SK-N-MC (cell line): ENCODE measurements at regions not wholly inside any gene's neighbourhood (a gene's known extent, or its start where the extent isn't known, plus 50 kb on each side); places are given as distances from the start of the nearest gene placed in this dataset.
A peak's percentile ranks its signal among the peaks of the same experiment; 100 is the strongest.

Experiments used
- DNase-seq: peaks from one replicate; pipeline ENCODE4 v3.0.0-alpha.2; 2011; ENCODE audit warnings: low read depth, low spot score
- H3K27ac ChIP-seq: fragments of 200-600 bp; sonication (generic); 2 replicates; pipeline ENCODE4 v1.5.1; 2016; ENCODE audit warnings: mixed run types
- H3K36me3 ChIP-seq: fragments of 200-600 bp; sonication (generic); 2 replicates; pipeline ENCODE4 v1.6.1; 2017; ENCODE audit warnings: antibody characterized with exemption, low read length, mixed read lengths; ENCODE audit not compliant: insufficient read depth
- H3K4me3 ChIP-seq: fragments of 200-600 bp; sonication (generic); 2 replicates; pipeline ENCODE4 v1.5.1; 2016
- H3K9ac ChIP-seq: fragments of 200-600 bp; sonication (generic); 2 replicates; pipeline ENCODE4 v1.8.0; 2017; ENCODE audit warnings: mixed run types, mixed read lengths; ENCODE audit not compliant: insufficient read length
- H3K9me3 ChIP-seq: fragments of 200-600 bp; sonication (generic); 2 replicates; pipeline ENCODE4 v1.6.1; 2017; ENCODE audit warnings: low read depth, mild to moderate bottlenecking, antibody characterized with exemption, low read length, moderate library complexity, mixed read lengths
- EZH2 ChIP-seq: fragments of 200-600 bp; sonication (generic); IDR thresholded peaks from one replicate; pipeline ENCODE4 v1.6.1; 2017; ENCODE audit warnings: antibody characterized with exemption
- FOXP2 ChIP-seq: optimal IDR thresholded peaks from 2 replicates; pipeline ENCODE3; 2011; ENCODE audit warnings: mild to moderate bottlenecking, moderate library complexity; ENCODE audit not compliant: insufficient read depth; ENCODE audit errors: extremely low read length, control extremely low read depth
- POLR2AphosphoS5 ChIP-seq: IDR thresholded peaks from 2 replicates; pipeline ENCODE4 v1.6.1; 2012; ENCODE audit warnings: mild to moderate bottlenecking, low read depth, low read length, borderline replicate concordance

- Histone ChIP-seq H3K36me3 (no peaks in the 10 kb centered on the region), H3K27ac (no peak overlapping the region), H3K9ac (no peak overlapping the region), H3K9me3 (no peaks in the 10 kb centered on the region), H3K4me3 (no peak overlapping the region)
- DNase-seq: peak; percentile 82
- TF ChIP-seq FOXP2 (no peak), EZH2 (no peak), POLR2AphosphoS5 (no peak)
Observed at GRCh38 chr14:49497725-49498348, 88.3 kb downstream of the RPS29 start.

GRCh38 chr14:49497267-49497666, 88.9 kb downstream of the RPS29 start:
- H3K36me3 ChIP-seq: no peaks in the 10 kb centered on the region
- DNase-seq: no peak
- no peak overlapping the region for H3K9ac ChIP-seq
- H3K27ac ChIP-seq: no peak overlapping the region
- no peak overlapping the region for H3K4me3 ChIP-seq
- no peak for TF ChIP-seq POLR2AphosphoS5
- no peak for TF ChIP-seq FOXP2
- TF ChIP-seq EZH2: no peak
- H3K9me3 ChIP-seq: no peaks in the 10 kb centered on the region

DNA sequence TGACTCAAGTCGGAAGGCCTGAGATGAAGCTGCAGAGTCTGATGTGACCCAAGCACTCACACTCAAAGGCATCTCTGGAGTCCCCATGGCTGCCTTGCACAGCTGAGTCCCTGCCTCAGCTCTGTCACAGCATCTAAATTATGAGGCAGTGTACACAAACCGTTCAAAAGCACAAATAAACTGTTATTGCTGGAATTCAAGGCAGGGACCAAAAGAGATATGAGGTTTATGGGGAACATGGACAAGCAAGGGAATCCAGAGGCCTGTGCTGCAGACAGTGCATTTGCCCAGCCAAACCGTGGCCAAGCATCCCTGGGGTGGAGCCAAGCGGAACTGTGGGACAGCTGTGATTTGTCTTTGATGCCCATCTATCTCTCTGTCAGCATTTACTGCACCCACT, 91.3 kb downstream of the RPS29 start:
- no peak overlapping the region for H3K4me3 ChIP-seq
- DNase-seq: no peak
- no peak for TF ChIP-seq FOXP2
- no peak for TF ChIP-seq EZH2
- no peak for TF ChIP-seq POLR2AphosphoS5
- H3K9me3 ChIP-seq: no peaks in the 10 kb centered on the region
- H3K36me3 ChIP-seq: no peaks in the 10 kb centered on the region
- no peak overlapping the region for H3K9ac ChIP-seq
- H3K27ac ChIP-seq: no peak overlapping the region

GRCh38 chr14:49493557-49493956, 92.6 kb downstream of the RPS29 start:
- no peak for TF ChIP-seq EZH2
- no peak for TF ChIP-seq FOXP2
- no peak for TF ChIP-seq POLR2AphosphoS5

DNA sequence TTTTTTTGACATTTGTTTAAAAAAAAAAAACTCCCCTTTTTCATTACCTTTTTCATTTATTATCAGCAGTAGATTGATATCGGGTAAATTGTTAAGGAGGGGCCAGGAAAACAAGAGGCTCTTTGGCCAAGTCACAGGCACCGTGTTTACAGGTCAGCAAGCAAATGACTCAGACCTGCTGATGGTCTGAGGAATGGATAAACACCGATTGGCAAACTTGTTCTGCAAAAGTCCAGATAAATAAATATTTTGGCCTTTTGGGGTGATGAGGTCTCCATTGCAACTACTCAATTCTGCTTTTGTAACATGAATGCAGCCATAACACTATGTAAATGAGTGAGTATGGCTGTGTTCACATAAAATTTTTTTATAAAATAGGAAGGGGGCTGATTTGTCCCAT, 94.0 kb downstream of the RPS29 start:
- Histone ChIP-seq H3K9me3 (no peaks in the 10 kb centered on the region), H3K9ac (no peak overlapping the region), H3K36me3 (no peaks in the 10 kb centered on the region), H3K27ac (no peak overlapping the region), H3K4me3 (no peak overlapping the region)
- no peak for TF ChIP-seq EZH2
- no peak for TF ChIP-seq FOXP2
- TF ChIP-seq POLR2AphosphoS5: no peak
- DNase-seq: no peak

More at GRCh38 chr14:49493557-49493956, 92.6 kb downstream of the RPS29 start:
- no peaks in the 10 kb centered on the region for H3K36me3 ChIP-seq
- no peak overlapping the region for H3K9ac ChIP-seq
- no peaks in the 10 kb centered on the region for H3K9me3 ChIP-seq
- H3K27ac ChIP-seq: no peak overlapping the region
- DNase-seq: no peak
- H3K4me3 ChIP-seq: no peak overlapping the region

DNA sequence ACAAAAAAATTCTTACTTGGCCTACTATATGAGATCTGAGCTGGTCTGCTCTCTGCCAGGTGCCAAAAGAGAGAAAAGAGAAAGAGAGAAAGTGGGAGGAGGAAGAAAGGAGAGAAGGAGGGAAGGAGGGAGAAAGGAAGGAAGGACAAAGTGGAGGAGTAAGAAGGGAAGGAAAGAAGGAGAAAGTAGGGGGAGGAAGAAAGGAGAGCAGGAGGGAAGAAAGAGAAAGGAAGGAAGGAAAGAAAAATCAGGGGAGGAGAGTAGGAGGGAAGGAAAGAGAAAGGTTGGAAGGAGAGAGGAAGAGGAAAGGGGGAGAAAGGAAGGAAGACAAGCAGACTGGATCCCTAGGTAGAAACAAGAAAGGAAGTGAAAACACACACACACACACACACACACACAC, 96.8 kb downstream of the RPS29 start:
- no peak overlapping the region for H3K9ac ChIP-seq
- H3K9me3 ChIP-seq: no peaks in the 10 kb centered on the region
- H3K36me3 ChIP-seq: no peaks in the 10 kb centered on the region
- no peak overlapping the region for H3K4me3 ChIP-seq
- no peak for DNase-seq
- TF ChIP-seq EZH2: no peak
- TF ChIP-seq POLR2AphosphoS5: no peak
- TF ChIP-seq FOXP2: no peak
- H3K27ac ChIP-seq: no peak overlapping the region

DNA sequence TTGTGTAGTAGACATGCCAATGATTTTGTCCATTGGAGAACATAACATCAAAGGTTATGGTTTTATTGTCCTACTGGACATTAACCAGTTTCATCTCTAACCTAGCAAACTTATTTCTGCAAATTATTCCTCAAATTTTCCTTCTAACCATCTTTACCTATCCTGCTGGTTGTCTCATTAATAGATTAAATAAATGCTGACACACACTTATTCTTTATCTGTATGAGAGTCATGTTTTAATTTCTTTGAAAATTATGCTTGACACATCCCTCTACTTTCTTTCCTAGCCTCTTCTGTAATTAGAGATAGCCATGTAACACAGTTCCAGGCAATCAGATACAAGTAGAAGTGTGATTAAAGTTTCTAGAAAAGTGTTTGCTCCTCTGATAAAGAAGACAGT, 98.9 kb downstream of the RPS29 start:
- TF ChIP-seq EZH2: no peak
- no peak for TF ChIP-seq POLR2AphosphoS5
- no peak for TF ChIP-seq FOXP2
- DNase-seq: no peak

DNA sequence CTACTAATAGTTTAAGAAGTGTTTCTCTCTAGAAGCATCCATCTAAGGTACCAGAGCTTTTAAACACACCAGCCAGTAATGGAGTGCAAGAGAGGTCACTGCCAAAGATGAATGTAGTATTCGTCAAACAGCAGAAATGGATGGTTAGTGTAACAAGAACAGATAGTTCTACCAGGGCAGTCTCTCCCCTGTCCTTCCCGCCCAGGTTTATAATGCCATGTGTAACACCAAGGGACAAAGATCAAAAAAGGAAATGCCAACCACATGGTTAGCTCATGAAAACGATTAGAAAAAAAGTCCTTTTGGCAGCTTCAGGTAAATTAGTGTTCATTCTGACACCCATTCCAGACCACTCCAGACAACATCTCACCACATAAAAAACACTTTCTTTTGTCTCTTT, 100.9 kb downstream of the RPS29 start:
- H3K4me3 ChIP-seq: no peak overlapping the region
- H3K36me3 ChIP-seq: no peaks in the 10 kb centered on the region
- H3K27ac ChIP-seq: no peak overlapping the region
- H3K9me3 ChIP-seq: no peaks in the 10 kb centered on the region
- no peak overlapping the region for H3K9ac ChIP-seq
- TF ChIP-seq POLR2AphosphoS5: no peak
- TF ChIP-seq FOXP2: no peak
- TF ChIP-seq EZH2: no peak
- DNase-seq: no peak

More for the DNA sequence above, 98.9 kb downstream of the RPS29 start:
- Histone ChIP-seq H3K9me3 (no peaks in the 10 kb centered on the region), H3K9ac (no peak overlapping the region), H3K27ac (no peak overlapping the region), H3K36me3 (no peaks in the 10 kb centered on the region), H3K4me3 (no peak overlapping the region)

DNA sequence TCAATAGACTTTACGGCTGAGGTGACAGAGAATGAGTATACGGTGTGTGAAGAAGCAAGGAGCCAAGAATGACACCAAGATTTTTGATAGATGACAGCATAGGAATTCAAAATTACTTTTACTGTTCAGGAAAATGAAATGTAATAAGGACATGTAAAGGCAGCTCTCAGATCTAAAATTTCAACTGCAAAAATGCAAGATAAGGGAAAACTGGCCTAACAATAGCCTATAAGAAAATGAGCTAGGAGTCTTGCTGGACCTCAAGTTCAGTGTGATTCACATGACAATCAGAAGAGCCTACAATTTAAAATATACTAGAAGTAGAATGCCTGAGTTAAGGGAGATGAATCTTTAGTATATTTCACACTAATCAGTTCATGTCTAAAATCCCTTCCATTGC, 102.0 kb downstream of the RPS29 start:
- Histone ChIP-seq H3K9ac (no peak overlapping the region), H3K27ac (no peak overlapping the region), H3K9me3 (no peaks in the 10 kb centered on the region), H3K4me3 (no peak overlapping the region), H3K36me3 (no peaks in the 10 kb centered on the region)
- TF ChIP-seq EZH2 (no peak), FOXP2 (no peak), POLR2AphosphoS5 (no peak)
- DNase-seq: no peak
